ENCODE measurements at regions not wholly inside any gene's neighbourhood (a gene's known extent, or its start where the extent isn't known, plus 50 kb on each side); places are given as distances from the start of the nearest gene placed in this dataset.

- Histone ChIP-seq H2AFZ (ENCODE audit: low read depth) (no peak overlapping the region), H3K4me3 (ENCODE audit: low read depth in 2 of 2, low read length in 1 of 2) (no peak overlapping the region), H3K79me2 (ENCODE audit: insufficient read depth) (no peaks in the 10 kb centered on the region), H3K9me3 (no peaks in the 10 kb centered on the region), H3K4me2 (no peak overlapping the region), H3K27me3 (ENCODE audit: insufficient read depth) (no peaks in the 10 kb centered on the region), H3K27ac (ENCODE audit: low read depth in 2 of 2, low read length in 1 of 2) (no peak overlapping the region), H3K4me1 (ENCODE audit: control insufficient read depth in 1 of 2, insufficient read depth in 2 of 2, low read depth in 1 of 2, low read length in 1 of 2) (peaks cover 4 to 14% of the 10 kb centered on the region in 2 experiments; a peak in 3 of 4 replicates), H3K9ac (no peak overlapping the region), H4K20me1 (ENCODE audit: insufficient read depth) (no peaks in the 10 kb centered on the region), H3K9me2 (no peaks in the 10 kb centered on the region), H3F3A (replicated peaks; ENCODE audit: insufficient read depth) (peaks cover 13% of the 10 kb centered on the region), H3K36me3 (replicated peaks in 1 of 2; ENCODE audit: control insufficient read depth in 1 of 2, insufficient read depth in 2 of 2, low read length in 1 of 2) (no peaks in the 10 kb centered on the region)
- ChIA-PET POLR2A (no interaction called here), CTCF (no interaction called here)
- no peak for TF ChIP-seq JUND (IDR thresholded peaks at IDR 0.05)
- TF ChIP-seq PBX3 (IDR thresholded peaks at IDR 0.05) = no peak
- no peak for TF ChIP-seq EZH2phosphoT487 (IDR thresholded peaks at IDR 0.05; ENCODE audit: borderline replicate concordance, low read depth)
- TF ChIP-seq FOSL2 (IDR thresholded peaks at IDR 0.05; ENCODE audit: borderline replicate concordance, low read depth) = no peak
- TF ChIP-seq RCOR1 (IDR thresholded peaks at IDR 0.05; ENCODE audit: low read length) = no peak
- TF ChIP-seq GATA2 (CRISPR knock-in tag; IDR thresholded peaks at IDR 0.05) = no peak
- TF ChIP-seq RAD21 (IDR thresholded peaks at IDR 0.05; ENCODE audit: low read length) = no peak
- TF ChIP-seq GABPA (IDR thresholded peaks at IDR 0.05; ENCODE audit: low read depth) = no peak
- TF ChIP-seq EP300 (IDR thresholded peaks at IDR 0.05; ENCODE audit: borderline replicate concordance in 1 of 2, low read depth in 1 of 2, low read length in 1 of 2) = no peak
- TF ChIP-seq RFX5 (IDR thresholded peaks at IDR 0.05; ENCODE audit: low read length) = no peak
- TF ChIP-seq SMC3 (IDR thresholded peaks at IDR 0.05; ENCODE audit: low read depth, low read length) = no peak
- no peak for TF ChIP-seq USF1 (IDR thresholded peaks at IDR 0.05; ENCODE audit: borderline replicate concordance, low read depth)
- TF ChIP-seq MEF2A (IDR thresholded peaks at IDR 0.05; ENCODE audit: borderline replicate concordance, low read depth) = no peak
- no peak for TF ChIP-seq CHD2 (IDR thresholded peaks at IDR 0.05; ENCODE audit: low read length, partially characterized antibody)
- TF ChIP-seq YY1 (IDR thresholded peaks at IDR 0.05; ENCODE audit: low read depth) = no peak
- no peak for TF ChIP-seq TAF1 (IDR thresholded peaks at IDR 0.05; ENCODE audit: borderline replicate concordance, low read depth, low read length)
- no peak for TF ChIP-seq MXI1 (IDR thresholded peaks at IDR 0.05; ENCODE audit: low read depth, low read length)
- TF ChIP-seq NFIC (IDR thresholded peaks at IDR 0.05; ENCODE audit: borderline replicate concordance) = no peak
- no peak for TF ChIP-seq RXRA (IDR thresholded peaks at IDR 0.05; ENCODE audit: borderline replicate concordance, low read depth)
- DNase-seq = no peak
- WGBS (ENCODE audit: low lambda C conversion rate) = 86% methylated on average over 3 of the region's 3 CpGs
Measured at GRCh38 chr16:73197598-73197997, 149.7 kb upstream of the ZFHX3 start.

- ChIA-PET CTCF (interaction anchor here (0.7 to 1.4 kb wide), 8 partner anchors 13 to 364 kb away, joined by 3 read pairs; no protein-coding TSS in a partner anchor), POLR2A (no interaction called here)
- Histone ChIP-seq H4K20me1 (ENCODE audit: insufficient read depth) (no peaks in the 10 kb centered on the region), H3K9ac (no peak overlapping the region), H3K27ac (ENCODE audit: low read depth in 2 of 2, low read length in 1 of 2) (no peak overlapping the region), H3K9me3 (no peaks in the 10 kb centered on the region), H3K36me3 (replicated peaks in 1 of 2; ENCODE audit: control insufficient read depth in 1 of 2, insufficient read depth in 2 of 2, low read length in 1 of 2) (no peaks in the 10 kb centered on the region), H3K9me2 (no peaks in the 10 kb centered on the region), H2AFZ (ENCODE audit: low read depth) (no peak overlapping the region), H3K79me2 (ENCODE audit: insufficient read depth) (no peaks in the 10 kb centered on the region), H3F3A (replicated peaks; ENCODE audit: insufficient read depth) (peaks cover 4% of the 10 kb centered on the region), H3K4me3 (ENCODE audit: low read depth in 2 of 2, low read length in 1 of 2) (no peak overlapping the region), H3K27me3 (ENCODE audit: insufficient read depth) (no peaks in the 10 kb centered on the region), H3K4me1 (ENCODE audit: control insufficient read depth in 1 of 2, insufficient read depth in 2 of 2, low read depth in 1 of 2, low read length in 1 of 2) (peaks cover 4 to 9% of the 10 kb centered on the region in 2 experiments; a peak in 2 of 4 replicates), H3K4me2 (no peak overlapping the region)
- WGBS (ENCODE audit: low lambda C conversion rate) = 60% methylated on average over 4 of the region's 4 CpGs
- peak; percentile 42 for DNase-seq
- TF ChIP-seq RAD21 (IDR thresholded peaks at IDR 0.05; ENCODE audit: low read length) = peak; percentile 74
- peak; percentile 71 for TF ChIP-seq SMC3 (IDR thresholded peaks at IDR 0.05; ENCODE audit: low read depth, low read length)
- peak; percentile 29; the same call in 1 of the 2 replicates for TF ChIP-seq NFIC (IDR thresholded peaks at IDR 0.05; ENCODE audit: borderline replicate concordance)
- no peak for TF ChIP-seq SIN3A (IDR thresholded peaks at IDR 0.05; ENCODE audit: borderline replicate concordance, low read depth, low read length)
- peak; percentile 61 for TF ChIP-seq CTCF (IDR thresholded peaks at IDR 0.05)
Measured at GRCh38 chr16:73196670-73197069, 148.7 kb upstream of the ZFHX3 start.

Data from SK-N-SH (cell line).